ENCODE measurements at regions not wholly inside any gene's neighbourhood (a gene's known extent, or its start where the extent isn't known, plus 50 kb on each side); places are given as distances from the start of the nearest gene placed in this dataset.

- TF ChIP-seq CTCF (IDR thresholded peaks at IDR 0.05; ENCODE audit: insufficient read depth, low read length, poor library complexity, severe bottlenecking) (no peak), EZH2phosphoT487 (conservative IDR thresholded peaks at IDR 0.05; ENCODE audit: low read length) (no peak)
Measured at GRCh38 chr2:154555710-154556109, 142.8 kb upstream of the KCNJ3 start.
